ENCODE measurements at regions not wholly inside any gene's neighbourhood (a gene's known extent, or its start where the extent isn't known, plus 50 kb on each side); places are given as distances from the start of the nearest gene placed in this dataset.

GRCh38 chr9:117903453-117903852 lies 199.2 kb downstream of the TLR4 start (continued):
- TF ChIP-seq CHD4 (IDR thresholded peaks at IDR 0.05; ENCODE audit: borderline replicate concordance) (no peak), JUN (IDR thresholded peaks at IDR 0.05) (no peak), KDM1A (IDR thresholded peaks at IDR 0.05; ENCODE audit: low read depth) (no peak), FOXS1 (CRISPR knock-in tag; IDR thresholded peaks at IDR 0.05) (no peak), BCL3 (IDR thresholded peaks at IDR 0.05) (no peak), SMC3 (IDR thresholded peaks at IDR 0.05) (no peak), CEBPB (IDR thresholded peaks at IDR 0.05) (no peak), TP53 (CRISPR knock-in tag; IDR thresholded peaks at IDR 0.05) (no peak), E2F6 (IDR thresholded peaks at IDR 0.05; ENCODE audit: borderline replicate concordance, low read depth) (no peak)

- Histone ChIP-seq H3K4me2 (no peak overlapping the region), H3K27ac (no peak overlapping the region), H3K4me1 (no peaks in the 10 kb centered on the region), H3K4me3 (no peak overlapping the region), H3K9me3 (no peaks in the 10 kb centered on the region)
- DNase-seq (ENCODE audit: low read depth in 1 of 2, low spot score in 1 of 2) (no peak), ATAC-seq (no peak), FAIRE-seq (no peak)
- ChIA-PET POLR2A (no interaction called here), CTCF (interaction anchor here (1.6 kb wide), 1 partner anchor 13 kb away, joined by 3 read pairs; no protein-coding TSS in a partner anchor)
- WGBS (ENCODE audit: missing lambda C conversion rate), result under 1% methylated on average over 4 of the region's 4 CpGs
- TF ChIP-seq MAFK (IDR thresholded peaks at IDR 0.05; ENCODE audit: partially characterized antibody), result peak; percentile 45
- no peak for TF ChIP-seq BCL3 (IDR thresholded peaks at IDR 0.05)
Measured at GRCh38 chr9:117906763-117907162, 202.6 kb downstream of the TLR4 start.

GRCh38 chr9:117907420-117907819 lies 203.2 kb downstream of the TLR4 start:
- 0% methylated on average over 1 of the region's 1 CpG for WGBS (ENCODE audit: missing lambda C conversion rate)
- no peaks in the 10 kb centered on the region for H3K9me3 ChIP-seq
- no peak overlapping the region for H3K4me3 ChIP-seq
- H3K27ac ChIP-seq, result no peak overlapping the region
- TF ChIP-seq KDM5A (IDR thresholded peaks at IDR 0.05) (no peak), EHF (CRISPR knock-in tag; IDR thresholded peaks at IDR 0.05) (no peak), REST (IDR thresholded peaks at IDR 0.05) (no peak), NR3C1 (IDR thresholded peaks at IDR 0.05) (no peak), FOSB (CRISPR knock-in tag; IDR thresholded peaks at IDR 0.05) (no peak), SMC3 (IDR thresholded peaks at IDR 0.05) (no peak)
- DNase-seq (ENCODE audit: low read depth in 1 of 2, low spot score in 1 of 2) (no peak), ATAC-seq (no peak), FAIRE-seq (no peak)
- H3K4me1 ChIP-seq, result no peaks in the 10 kb centered on the region
- H3K4me2 ChIP-seq, result no peak overlapping the region
- ChIA-PET POLR2A (no interaction called here), CTCF (interaction anchor here (1.6 kb wide), 1 partner anchor 13 kb away, joined by 3 read pairs; no protein-coding TSS in a partner anchor)

- ATAC-seq (no peak), FAIRE-seq (no peak), DNase-seq (ENCODE audit: low read depth in 1 of 2, low spot score in 1 of 2) (no peak)
- Histone ChIP-seq H3K4me3 (no peak overlapping the region), H3K4me2 (no peak overlapping the region), H3K9me3 (no peaks in the 10 kb centered on the region), H3K27ac (no peak overlapping the region), H3K4me1 (no peaks in the 10 kb centered on the region)
- ChIA-PET POLR2A (no interaction called here), CTCF (no interaction called here)
- no peak for TF ChIP-seq EHMT2 (IDR thresholded peaks at IDR 0.05; ENCODE audit: low read depth)
- TF ChIP-seq BHLHE40 (IDR thresholded peaks at IDR 0.05; ENCODE audit: low read depth, low read length), result no peak
- TF ChIP-seq RFX5 (IDR thresholded peaks at IDR 0.05), result peak; percentile 90
- TF ChIP-seq REST (IDR thresholded peaks at IDR 0.05), result no peak
- TF ChIP-seq NFE2L2 (conservative IDR thresholded peaks at IDR 0.05; ENCODE audit: low read length), result no peak
- 0% methylated on average over 2 of the region's 2 CpGs for WGBS (ENCODE audit: missing lambda C conversion rate)
Measured at GRCh38 chr9:117916291-117916690, 212.1 kb downstream of the TLR4 start.

Data from A549 (cell line).